IMR-90 (cell line): ENCODE measurements at regions not wholly inside any gene's neighbourhood (a gene's known extent, or its start where the extent isn't known, plus 50 kb on each side); places are given as distances from the start of the nearest gene placed in this dataset.

Source experiments
- ATAC-seq: fragments of 200-7000 bp; cut with Tn5 transposase; 2 replicates; pipeline ENCODE4 v1.9.1; 2020; ENCODE audit warnings: low read depth, mild to moderate bottlenecking, moderate library complexity
- BruUV-seq: library from RNA; stranded (reverse); fragments of 400-500 nt; replicated peaks from 2 replicates; lab custom pipeline; 2021; lab: Mats Ljungman, UMichigan
- CTCF ChIA-PET: fragments of 300-600 bp; formaldehyde crosslinking; extraction: SDS; loops from one replicate; lab custom pipeline; 2021; ENCODE audit warnings: antibody characterized with exemption; lab: Yijun Ruan, JAX
- POLR2A ChIA-PET: fragments of 300-600 bp; sonication (Branson Sonifier 250); formaldehyde crosslinking; loops from one replicate; lab custom pipeline; 2022; ENCODE audit warnings: antibody characterized with exemption; ENCODE audit not compliant: unreplicated experiment; lab: Charles Lee
- DNase-seq: peaks from one replicate; pipeline ENCODE4 v3.0.0; 2013
- H2AFZ ChIP-seq: replicated peaks from 2 replicates; pipeline ENCODE3; 2013; ENCODE audit warnings: low read length, mild to moderate bottlenecking; ENCODE audit not compliant: poor library complexity
- H2AK5ac ChIP-seq: 2 replicates; pipeline ENCODE4 v1.6.1; 2013; ENCODE audit warnings: low read depth, low read length, inconsistent platforms
- H2AK9ac ChIP-seq: replicated peaks from 2 replicates; pipeline ENCODE3; 2013; ENCODE audit warnings: mild to moderate bottlenecking, low read depth, low read length, moderate library complexity; ENCODE audit not compliant: poor library complexity
- H2BK120ac ChIP-seq: 2 replicates; pipeline ENCODE4 v1.6.1; 2013; ENCODE audit warnings: low read depth, low read length, inconsistent platforms
- H2BK15ac ChIP-seq: 3 replicates; pipeline ENCODE4 v1.6.1; 2013; ENCODE audit warnings: low read depth, low read length, inconsistent platforms
- H2BK20ac ChIP-seq: 2 replicates; pipeline ENCODE4 v1.6.1; 2013; ENCODE audit warnings: low read depth, mild to moderate bottlenecking, inconsistent platforms, low read length, moderate library complexity
- H2BK5ac ChIP-seq: 2 replicates; pipeline ENCODE4 v1.6.1; 2013; ENCODE audit warnings: mild to moderate bottlenecking, low read depth, low read length, inconsistent platforms; ENCODE audit not compliant: poor library complexity, severe bottlenecking
- H3K14ac ChIP-seq: replicated peaks from 2 replicates; pipeline ENCODE4 v1.6.1; 2013; ENCODE audit warnings: low read depth, low read length, inconsistent platforms
- H3K18ac ChIP-seq: 2 replicates; pipeline ENCODE4 v1.6.1; 2013; ENCODE audit warnings: low read depth, low read length, control low read depth
- H3K23ac ChIP-seq: 2 replicates; pipeline ENCODE4 v1.6.1; 2013; ENCODE audit warnings: low read depth, low read length, inconsistent platforms
- H3K27ac ChIP-seq: 2 replicates; pipeline ENCODE4 v1.5.1; 2013; ENCODE audit warnings: mild to moderate bottlenecking, control low read depth, low read length; ENCODE audit not compliant: insufficient read depth
- H3K27me3 ChIP-seq: 2 replicates; pipeline ENCODE4 v1.6.1; 2013; ENCODE audit warnings: low read length; ENCODE audit not compliant: control insufficient read depth, insufficient read depth
- H3K36me3 ChIP-seq: 2 replicates; pipeline ENCODE4 v1.6.1; 2013; ENCODE audit warnings: low read length, mixed read lengths; ENCODE audit not compliant: control insufficient read depth, insufficient read depth
- H3K4ac ChIP-seq: 2 replicates; pipeline ENCODE4 v1.6.1; 2013; ENCODE audit warnings: low read depth, low read length, inconsistent platforms
- H3K4me1 ChIP-seq: 2 replicates; pipeline ENCODE4 v1.6.1; 2013; ENCODE audit warnings: low read length, mixed read lengths; ENCODE audit not compliant: control insufficient read depth, insufficient read depth
- H3K4me2 ChIP-seq: 2 replicates; pipeline ENCODE4 v1.6.1; 2013; ENCODE audit warnings: low read depth, mild to moderate bottlenecking, control low read depth, low read length, moderate library complexity
- H3K4me3 ChIP-seq: 2 replicates; pipeline ENCODE4 v1.5.1; 2013; ENCODE audit warnings: low read depth, mild to moderate bottlenecking, control low read depth, low read length, moderate library complexity; ENCODE audit not compliant: insufficient read depth
- H3K56ac ChIP-seq: 2 replicates; pipeline ENCODE4 v1.6.1; 2013; ENCODE audit warnings: low read length, inconsistent platforms; ENCODE audit not compliant: insufficient read depth; ENCODE audit errors: extremely low read depth
- H3K79me1 ChIP-seq, 2 experiments: 2 replicates each; pipeline ENCODE4 v1.6.1; 2013; ENCODE audit warnings: low read length in 2 of 2, inconsistent platforms in 1 of 2, low read depth in 1 of 2
- H3K9ac ChIP-seq: 2 replicates; pipeline ENCODE4 v1.6.1; 2013; ENCODE audit warnings: low read depth, low read length, control low read depth
- H3K9me1 ChIP-seq: 2 replicates; pipeline ENCODE4 v1.6.1; 2013; ENCODE audit warnings: low read length, inconsistent platforms; ENCODE audit not compliant: insufficient read depth
- H3K9me3 ChIP-seq: 2 replicates; pipeline ENCODE4 v1.6.1; 2013; ENCODE audit warnings: low read length; ENCODE audit not compliant: control insufficient read depth, insufficient read depth
- H4K20me1 ChIP-seq: 2 replicates; pipeline ENCODE4 v1.6.1; 2013; ENCODE audit warnings: low read length, inconsistent platforms; ENCODE audit not compliant: insufficient read depth
- H4K5ac ChIP-seq: 2 replicates; pipeline ENCODE4 v1.6.1; 2013; ENCODE audit warnings: mild to moderate bottlenecking, low read depth, low read length, control low read depth
- H4K8ac ChIP-seq, 2 experiments: 2 replicates each; pipeline ENCODE4 v1.6.1; 2013; ENCODE audit warnings: low read depth in 2 of 2, low read length in 2 of 2, control low read depth in 1 of 2, inconsistent platforms in 1 of 2
- H4K91ac ChIP-seq: 2 replicates; pipeline ENCODE4 v1.6.1; 2013; ENCODE audit warnings: low read depth, low read length, inconsistent platforms; ENCODE audit not compliant: insufficient read depth
- CEBPB ChIP-seq: IDR thresholded peaks from 2 replicates; pipeline ENCODE4 v1.6.1; 2012; ENCODE audit warnings: low read depth, low read length, improper control_type of control experiment
- CHD1 ChIP-seq: IDR thresholded peaks from 2 replicates; pipeline ENCODE4 v1.6.1; 2012; ENCODE audit warnings: low read depth, low read length, improper control_type of control experiment
- FOS ChIP-seq: fragments of 150-350 bp; IDR thresholded peaks from 2 replicates; pipeline ENCODE4 v1.6.1; 2016; ENCODE audit warnings: low read depth, low read length
- MAZ ChIP-seq: IDR thresholded peaks from 2 replicates; pipeline ENCODE4 v1.6.1; 2012; ENCODE audit warnings: low read depth, mild to moderate bottlenecking, low read length, improper control_type of control experiment, moderate library complexity, borderline replicate concordance
- MXI1 ChIP-seq: IDR thresholded peaks from 2 replicates; pipeline ENCODE4 v1.6.1; 2012; ENCODE audit warnings: low read depth, mild to moderate bottlenecking, low read length, moderate library complexity, borderline replicate concordance
- NFE2L2 ChIP-seq: fragments of 150-350 bp; IDR thresholded peaks from 2 replicates; pipeline ENCODE4 v1.6.1; 2016; ENCODE audit warnings: low read depth, mild to moderate bottlenecking, low read length
- POLR2A ChIP-seq: IDR thresholded peaks from 2 replicates; pipeline ENCODE4 v1.6.1; 2012; ENCODE audit warnings: mild to moderate bottlenecking, low read depth, low read length
- RAD21 ChIP-seq: IDR thresholded peaks from 2 replicates; pipeline ENCODE4 v1.6.1; 2012; ENCODE audit warnings: low read length, improper control_type of control experiment
- RCOR1 ChIP-seq: IDR thresholded peaks from 2 replicates; pipeline ENCODE4 v1.6.1; 2012; ENCODE audit warnings: mild to moderate bottlenecking, low read length, improper control_type of control experiment; ENCODE audit not compliant: insufficient replicate concordance
- RFX5 ChIP-seq: IDR thresholded peaks from 2 replicates; pipeline ENCODE4 v1.8.0; 2012; ENCODE audit warnings: low read depth, mild to moderate bottlenecking, low read length, moderate library complexity
- SMC3 ChIP-seq: fragments of 150-350 bp; IDR thresholded peaks from 2 replicates; pipeline ENCODE4 v1.6.1; 2016; ENCODE audit warnings: low read depth, mild to moderate bottlenecking, antibody characterized with exemption, low read length, moderate library complexity
- WGBS, 2 experiments: methylation state at CpG; one replicate each; pipeline versions ENCODE4 v1.1.5 to v1.1.7; 2013; ENCODE audit warnings: missing lambda C conversion rate in 2 of 2; ENCODE audit not compliant: insufficient read length in 1 of 2; ENCODE audit errors: extremely low coverage in 2 of 2; 5-methylcytosine and 5-hydroxymethylcytosine counted together
- dilution Hi-C: fragments of 300-500 bp; cut with HindIII; formaldehyde crosslinking; loops from one replicate; pipeline ENCODE4 v1.14.3; 2018; ENCODE audit warnings: low sequenced_read_pairs; ENCODE audit not compliant: unreplicated experiment
- in situ Hi-C: fragments of 300-500 bp; cut with MboI; formaldehyde crosslinking; loops from 3 replicates; pipeline ENCODE4 v1.14.3; 2019; ENCODE audit warnings: low sequenced_read_pairs, inconsistent platforms, mixed read lengths
- intact Hi-C: fragments of 100-400 bp; cut with micrococcal nuclease; formaldehyde crosslinking; loops from 2 replicates; pipeline ENCODE4 v1.10.0; 2022
- TF ChIP-seq, protein P1 (sequence below): fragments of 150-350 bp; IDR thresholded peaks from 2 replicates; pipeline ENCODE4 v1.6.1; 2016; ENCODE audit warnings: low read depth, mild to moderate bottlenecking, low read length, moderate library complexity, borderline replicate concordance
- TF ChIP-seq, protein P2 (sequence below): fragments of 150-350 bp; IDR thresholded peaks from 2 replicates; pipeline ENCODE4 v1.6.1; 2017; ENCODE audit warnings: mild to moderate bottlenecking, antibody characterized with exemption, low read length, low read depth

DNA sequence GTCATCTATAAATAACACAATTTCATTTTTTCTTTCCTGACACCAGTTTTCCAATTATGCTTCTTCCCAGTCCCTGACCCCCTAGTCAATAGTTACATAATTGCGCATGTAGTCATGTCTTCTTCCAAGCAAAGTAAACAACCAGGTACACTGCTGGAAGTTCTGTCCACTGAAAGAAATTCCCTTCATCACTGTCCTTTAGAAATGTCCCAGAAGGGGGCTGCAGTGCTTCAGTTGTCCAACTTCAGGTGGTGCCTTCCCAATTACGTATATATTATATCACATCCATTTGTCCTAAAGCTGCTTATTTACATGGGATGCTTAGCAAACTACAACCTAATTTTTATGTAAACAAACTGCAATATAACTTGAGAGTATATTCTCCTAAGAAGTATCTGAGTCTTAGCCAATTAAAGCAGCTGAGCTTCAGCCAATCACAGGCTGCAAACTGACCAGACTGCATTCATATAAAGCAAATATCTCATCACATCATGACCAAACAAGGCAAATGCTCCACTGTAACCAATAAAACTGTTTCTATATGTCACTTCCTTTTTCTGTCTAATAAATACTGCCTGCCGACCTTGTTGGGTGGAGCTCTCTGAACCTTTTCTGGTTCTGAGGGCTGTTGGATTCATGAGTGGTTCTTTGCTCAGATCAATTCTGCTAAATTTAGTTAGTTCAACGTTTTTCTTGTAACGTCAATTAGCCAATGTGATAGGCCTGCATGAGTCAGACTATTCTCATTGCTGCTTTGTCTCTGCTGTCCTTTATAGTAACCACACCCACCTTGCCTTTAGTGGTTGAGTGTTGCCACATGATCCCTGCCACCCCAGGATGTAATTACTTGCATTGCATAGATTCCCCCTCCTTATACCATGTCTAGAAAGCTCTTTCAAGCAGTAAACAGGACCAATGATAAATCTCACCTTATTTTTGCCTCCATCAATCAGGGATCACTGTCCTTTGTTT, 239.3 kb downstream of the ALG10B start:
- Histone ChIP-seq H4K8ac (no peak overlapping the region), H2AK5ac (no peak overlapping the region), H3K9me1 (no peaks in the 10 kb centered on the region), H2BK20ac (no peak overlapping the region), H3K4me2 (no peak overlapping the region), H2BK120ac (no peak overlapping the region), H3K27me3 (no peaks in the 10 kb centered on the region), H3K79me1 (no peaks in the 10 kb centered on the region), H4K20me1 (no peaks in the 10 kb centered on the region), H3K56ac (no peak overlapping the region), H3K9me3 (0 out of 2 replicates have a peak, but pooled peaks cover 2% of the 10 kb centered on the region), H3K23ac (no peak overlapping the region), H3K4ac (no peak overlapping the region), H3K27ac (no peak overlapping the region), H4K91ac (no peak overlapping the region), H2AFZ (no peak overlapping the region), H2BK5ac (no peak overlapping the region), H2BK15ac (no peak overlapping the region), H2AK9ac (no peak overlapping the region), H4K5ac (no peak overlapping the region), H3K36me3 (no peaks in the 10 kb centered on the region), H3K4me3 (no peak overlapping the region), H3K9ac (no peak overlapping the region), H3K4me1 (no peaks in the 10 kb centered on the region), H3K14ac (no peak overlapping the region), H3K18ac (no peak overlapping the region)
- CTCF ChIA-PET: no interaction called here
- in situ Hi-C loops: no loop called here
- TF ChIP-seq, protein P1, sequence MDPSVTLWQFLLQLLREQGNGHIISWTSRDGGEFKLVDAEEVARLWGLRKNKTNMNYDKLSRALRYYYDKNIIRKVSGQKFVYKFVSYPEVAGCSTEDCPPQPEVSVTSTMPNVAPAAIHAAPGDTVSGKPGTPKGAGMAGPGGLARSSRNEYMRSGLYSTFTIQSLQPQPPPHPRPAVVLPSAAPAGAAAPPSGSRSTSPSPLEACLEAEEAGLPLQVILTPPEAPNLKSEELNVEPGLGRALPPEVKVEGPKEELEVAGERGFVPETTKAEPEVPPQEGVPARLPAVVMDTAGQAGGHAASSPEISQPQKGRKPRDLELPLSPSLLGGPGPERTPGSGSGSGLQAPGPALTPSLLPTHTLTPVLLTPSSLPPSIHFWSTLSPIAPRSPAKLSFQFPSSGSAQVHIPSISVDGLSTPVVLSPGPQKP: no peak
- TF ChIP-seq RCOR1: no peak
- TF ChIP-seq SMC3: no peak
- TF ChIP-seq RFX5: no peak
- TF ChIP-seq NFE2L2: no peak
- TF ChIP-seq, protein P2, sequence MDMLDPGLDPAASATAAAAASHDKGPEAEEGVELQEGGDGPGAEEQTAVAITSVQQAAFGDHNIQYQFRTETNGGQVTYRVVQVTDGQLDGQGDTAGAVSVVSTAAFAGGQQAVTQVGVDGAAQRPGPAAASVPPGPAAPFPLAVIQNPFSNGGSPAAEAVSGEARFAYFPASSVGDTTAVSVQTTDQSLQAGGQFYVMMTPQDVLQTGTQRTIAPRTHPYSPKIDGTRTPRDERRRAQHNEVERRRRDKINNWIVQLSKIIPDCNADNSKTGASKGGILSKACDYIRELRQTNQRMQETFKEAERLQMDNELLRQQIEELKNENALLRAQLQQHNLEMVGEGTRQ: no peak
- TF ChIP-seq RAD21: no peak
- no peak for TF ChIP-seq MAZ
- no peak for TF ChIP-seq MXI1
- TF ChIP-seq CHD1: no peak
- TF ChIP-seq FOS: no peak
- no peak for TF ChIP-seq POLR2A
- TF ChIP-seq CEBPB: no peak
- intact Hi-C loops: no loop called here
- POLR2A ChIA-PET: no interaction called here
- ATAC-seq (no peak), DNase-seq (no peak)
- dilution Hi-C loops: no loop called here
- no CpG with 5 or more reads among the region's 5 CpGs for WGBS, 2 experiments
- no TSS peak for BruUV-seq
